HG03196 (cell line): ENCODE measurements at regions not wholly inside any gene's neighbourhood (a gene's known extent, or its start where the extent isn't known, plus 50 kb on each side); places are given as distances from the start of the nearest gene placed in this dataset.

Source experiments
- ATAC-seq: cut with Tn5 transposase; IDR thresholded peaks from one replicate; pipeline ENCODE4 v1.9.1; 2021; ENCODE audit not compliant: unreplicated experiment

DNA sequence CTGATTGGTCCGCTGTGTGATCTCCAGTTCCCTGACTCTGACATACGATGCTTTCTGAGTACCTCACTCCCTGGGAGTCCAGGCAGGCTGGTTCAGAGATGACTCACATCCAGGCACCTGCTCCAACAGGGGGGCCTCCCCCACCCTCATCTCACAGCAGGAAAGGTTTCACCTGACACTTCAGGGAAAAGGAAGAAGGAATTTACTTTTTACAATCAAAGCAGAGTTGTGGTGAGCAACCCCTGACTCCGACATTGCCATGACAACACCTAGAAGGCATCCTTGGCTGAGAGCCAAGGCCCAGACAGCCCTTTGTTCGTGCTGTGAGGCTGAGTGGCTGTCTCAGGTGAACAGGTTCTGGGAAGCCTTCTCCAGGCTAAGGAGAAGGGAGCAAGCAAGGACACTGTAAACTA lies 164.6 kb upstream of the GJB5 start:
- ATAC-seq = no peak

DNA sequence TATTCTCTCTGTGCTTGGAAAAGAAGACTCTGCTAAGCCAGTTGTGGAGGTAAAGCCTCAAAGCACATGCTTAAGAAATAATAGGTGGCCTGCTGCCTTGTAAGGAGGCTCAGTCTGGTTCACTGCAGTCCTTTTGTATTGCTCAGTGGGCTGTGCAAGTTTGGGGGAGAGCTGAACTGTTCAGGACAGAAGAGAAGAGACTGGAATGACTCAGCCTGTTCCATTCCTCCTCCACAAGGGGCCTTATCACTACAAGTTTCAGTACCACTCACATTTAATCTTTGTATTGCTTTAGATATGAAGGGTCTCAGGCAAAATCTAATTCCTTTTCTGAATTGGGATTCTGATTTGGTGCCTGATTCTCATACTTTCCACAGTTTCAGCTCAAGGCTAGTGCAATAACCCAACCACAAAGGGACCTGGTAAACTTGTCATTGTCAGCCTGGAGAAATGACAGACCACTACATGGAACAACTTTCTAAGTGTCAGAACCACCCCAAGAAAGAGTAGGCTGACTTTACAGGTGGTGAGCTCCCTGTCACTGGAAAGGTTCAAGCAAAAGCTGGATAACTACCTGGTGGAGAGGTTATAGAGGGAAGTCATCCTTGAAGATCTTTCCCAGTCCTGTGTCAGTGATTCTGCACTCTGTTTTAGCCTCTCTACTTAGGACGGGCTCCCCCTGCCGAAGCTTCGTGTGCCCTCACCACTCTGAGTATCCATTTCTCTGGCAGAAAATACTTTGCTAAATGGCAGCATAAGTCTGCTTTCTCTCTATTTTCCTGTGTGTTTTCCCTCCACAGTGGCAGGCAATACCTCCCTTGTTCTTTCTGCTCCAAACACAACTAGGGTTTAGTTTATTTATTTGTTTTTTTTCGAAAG lies 162.9 kb upstream of the GJB5 start:
- no peak for ATAC-seq

DNA sequence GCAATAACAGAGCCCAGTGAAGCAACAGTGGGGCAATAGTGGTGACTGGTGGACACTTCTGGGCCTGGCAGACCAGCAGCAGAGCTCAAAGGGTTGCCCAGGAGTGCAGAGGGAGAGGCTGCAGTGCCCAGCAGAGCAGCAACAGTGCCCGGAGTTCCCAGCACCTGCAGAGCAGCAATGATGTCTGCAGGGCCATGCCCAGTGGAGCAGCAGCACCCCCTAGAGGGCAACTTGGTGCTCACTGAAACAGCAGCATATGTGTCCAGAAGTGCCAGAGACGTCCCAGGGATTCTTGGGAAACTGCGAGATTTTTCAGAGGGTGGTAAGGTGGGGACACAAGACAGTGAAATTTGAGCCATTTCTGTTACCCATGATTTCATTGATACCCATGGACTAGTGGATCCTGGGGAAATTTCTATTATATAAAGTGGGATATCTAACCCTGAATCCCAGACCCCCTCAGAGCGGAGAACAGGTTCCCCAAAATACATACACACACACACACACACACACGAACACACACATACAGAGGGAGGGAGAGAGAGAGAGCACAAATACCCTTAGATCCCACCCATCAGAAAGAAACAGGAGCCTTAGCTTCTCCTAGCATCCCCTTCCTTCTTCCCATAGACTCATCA lies 156.9 kb upstream of the GJB5 start:
- ATAC-seq = no peak

DNA sequence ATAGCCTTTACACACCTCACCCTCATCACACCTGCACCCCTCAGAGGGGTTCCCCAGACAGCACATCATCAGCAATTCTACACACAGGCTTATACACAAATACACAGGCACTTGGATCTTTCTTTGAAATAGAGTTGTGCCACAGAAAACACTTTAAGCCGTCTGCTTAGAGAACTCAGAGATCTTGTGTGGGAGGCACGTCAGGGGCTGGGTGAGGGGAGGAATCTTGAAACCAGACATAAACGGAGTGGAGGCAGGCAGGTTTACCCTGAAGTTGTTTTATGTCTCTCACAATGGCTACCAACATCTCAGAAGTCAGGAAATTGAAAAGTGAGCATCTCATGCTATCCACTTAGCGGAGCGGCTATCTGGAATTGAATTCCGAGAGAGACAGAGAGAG lies 151.9 kb upstream of the GJB5 start:
- ATAC-seq = no peak

DNA sequence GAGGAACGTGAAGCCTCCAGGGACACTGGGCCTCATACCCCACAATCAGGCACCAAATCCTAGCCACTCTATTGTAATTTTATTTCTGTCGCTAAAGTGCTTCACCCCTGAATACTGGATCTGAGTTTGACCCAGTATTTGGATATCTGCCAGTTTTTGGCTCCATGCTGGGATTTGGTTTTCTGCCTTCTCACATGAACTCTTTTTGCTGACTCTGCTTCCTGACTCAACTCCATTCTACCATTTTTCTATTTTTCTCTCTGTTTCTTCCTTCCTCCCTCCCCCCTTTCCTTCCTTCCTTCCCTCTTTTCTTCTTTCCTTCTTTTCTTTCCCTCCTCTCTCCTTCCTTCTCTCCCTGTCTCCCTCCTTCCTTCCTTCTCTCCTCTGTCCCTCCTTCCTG lies 151.3 kb upstream of the GJB5 start:
- ATAC-seq = no peak

DNA sequence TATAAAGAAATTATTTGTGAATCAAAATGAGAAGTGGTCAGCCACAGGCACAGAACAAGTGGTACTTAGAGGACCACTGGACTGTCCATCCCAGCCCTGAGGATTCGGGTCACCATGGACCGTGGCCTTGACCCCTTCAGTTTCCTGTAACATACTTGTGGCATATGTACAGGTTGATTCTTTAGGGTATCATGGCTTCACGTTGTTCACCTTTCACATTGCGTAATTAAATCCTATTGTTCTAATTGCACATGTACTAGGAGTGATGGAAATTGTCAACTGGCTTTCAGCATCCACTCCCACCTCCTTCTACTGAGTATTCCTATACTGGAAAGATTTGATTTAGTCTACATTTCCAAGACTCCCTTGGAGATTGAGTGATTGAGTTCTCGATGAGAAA lies 148.3 kb upstream of the GJB5 start:
- ATAC-seq = no peak

DNA sequence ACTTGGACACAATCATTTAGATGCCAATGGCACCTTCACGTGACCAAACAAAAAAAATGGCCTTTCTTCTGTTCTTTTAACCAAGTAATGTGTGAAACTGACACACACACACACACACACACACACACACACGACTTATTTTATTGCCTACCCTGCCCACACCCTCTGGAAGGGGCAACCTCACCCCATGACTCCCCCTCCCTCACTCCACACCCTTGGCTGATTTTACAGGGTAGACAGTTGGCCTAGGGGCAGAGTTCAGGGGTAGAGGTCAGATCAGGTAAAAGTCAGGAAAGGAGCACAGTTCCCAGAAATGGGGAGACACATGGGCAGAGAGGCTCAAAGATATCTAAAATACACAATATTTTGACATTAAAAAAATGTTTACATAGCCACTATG lies 144.8 kb upstream of the GJB5 start:
- ATAC-seq = no peak

DNA sequence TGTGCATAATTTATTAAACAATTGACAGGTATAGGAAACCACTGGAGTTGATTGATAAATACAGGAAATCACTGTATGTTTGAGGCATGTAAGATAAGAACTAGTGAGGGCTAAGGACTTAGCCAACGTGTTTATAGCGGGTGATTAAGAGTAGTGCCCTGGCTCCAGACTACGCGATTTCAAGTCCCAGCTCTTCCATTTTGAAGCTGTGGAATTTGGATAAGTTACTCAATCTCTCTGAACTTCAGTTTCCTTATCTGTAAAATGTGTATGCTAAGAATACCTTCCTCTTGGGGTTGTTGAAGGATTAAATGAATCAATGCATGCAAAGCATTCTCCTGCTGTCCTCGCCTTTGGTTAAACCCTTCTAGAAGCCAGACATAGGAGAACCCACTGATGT lies 143.3 kb upstream of the GJB5 start:
- ATAC-seq = no peak

DNA sequence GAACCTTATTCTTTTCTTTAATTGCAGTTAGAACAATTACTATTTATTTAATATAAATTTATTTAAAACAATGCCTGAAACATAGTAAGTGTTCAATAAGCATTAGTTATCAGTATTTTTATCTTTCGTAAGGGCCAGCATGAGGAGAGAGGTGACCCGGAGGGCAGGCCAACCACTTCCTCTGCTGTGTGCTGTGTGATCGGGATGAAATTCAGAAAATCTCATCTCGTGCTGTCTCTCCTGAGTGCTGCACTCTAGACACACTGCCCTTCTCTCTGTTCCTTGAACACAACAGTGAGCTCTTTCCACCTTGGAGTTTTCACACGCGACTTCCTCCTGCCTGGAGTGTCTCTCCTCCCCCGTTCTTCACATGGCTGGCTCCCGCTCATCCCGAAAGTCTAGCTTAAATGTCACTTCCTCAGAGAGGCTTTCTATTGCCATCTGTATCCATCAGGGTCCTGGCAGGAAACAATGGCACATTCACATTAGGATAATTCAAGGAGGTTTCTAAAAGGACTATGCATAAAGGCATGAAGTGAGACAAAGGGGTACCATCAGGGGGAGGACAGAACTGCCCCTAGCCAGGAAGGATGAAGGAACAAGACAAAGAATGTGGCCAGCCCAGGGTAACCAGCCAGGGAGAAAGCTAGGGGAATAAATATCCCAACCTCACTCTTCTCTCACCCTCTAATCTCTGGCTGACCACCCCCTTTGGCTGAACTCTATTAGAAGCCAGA lies 142.6 kb upstream of the GJB5 start:
- ATAC-seq = no peak

DNA sequence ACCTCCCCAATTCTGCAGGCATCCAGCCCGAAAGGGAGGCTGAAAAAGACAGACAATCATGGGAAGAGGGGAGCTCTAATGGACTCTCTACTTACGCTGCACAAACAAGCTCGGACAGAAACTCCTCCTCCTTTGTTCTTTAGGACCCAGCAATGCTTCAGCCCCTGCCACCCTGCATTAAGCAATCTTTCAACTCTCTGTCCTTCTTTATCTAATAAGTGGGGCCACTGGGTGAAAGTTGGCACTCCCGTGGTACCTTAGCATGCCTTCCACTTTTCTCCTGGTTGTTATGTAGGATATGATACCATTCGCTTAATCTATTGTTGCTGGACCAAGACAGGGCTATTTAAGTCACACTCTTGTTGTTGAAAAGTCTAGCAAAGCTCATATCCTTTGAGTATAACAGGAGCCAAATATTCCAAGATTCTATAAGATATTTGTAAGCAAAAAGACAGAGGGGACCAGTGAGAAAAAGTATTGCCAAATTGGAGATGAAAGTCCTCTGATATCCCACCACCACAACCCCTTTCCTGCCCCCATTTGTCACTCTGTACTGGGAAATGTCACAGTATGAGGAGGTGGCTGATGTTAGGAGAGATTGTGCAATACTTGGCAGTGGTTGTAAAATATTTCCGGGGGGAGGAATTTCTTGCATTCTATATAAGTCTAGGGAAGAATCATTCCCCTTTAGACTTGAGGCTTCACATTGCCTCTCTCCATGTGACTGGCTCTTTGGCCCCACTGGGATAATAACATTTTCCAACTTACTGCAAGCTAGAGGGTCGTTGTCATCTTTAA lies 137.3 kb upstream of the GJB5 start:
- ATAC-seq = no peak

DNA sequence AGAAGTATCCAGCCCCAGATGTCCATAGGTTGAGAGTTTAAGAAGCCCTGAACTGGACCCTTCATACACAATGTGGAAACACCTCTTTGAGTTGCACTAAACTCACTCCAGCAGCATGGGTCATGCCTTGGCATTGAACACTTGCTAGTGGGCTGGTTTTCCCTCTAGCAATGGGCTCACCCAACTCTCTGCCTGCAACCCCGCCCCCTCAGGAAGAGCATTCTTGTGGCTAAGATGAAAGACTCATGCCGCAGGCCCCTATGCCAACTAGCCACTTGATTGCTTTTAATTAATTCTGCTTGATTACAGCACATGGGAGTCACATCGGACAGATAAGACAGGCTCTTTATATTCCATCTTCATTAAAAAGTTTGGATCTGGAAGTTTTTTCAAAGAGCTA lies 136.5 kb upstream of the GJB5 start:
- no peak for ATAC-seq

DNA sequence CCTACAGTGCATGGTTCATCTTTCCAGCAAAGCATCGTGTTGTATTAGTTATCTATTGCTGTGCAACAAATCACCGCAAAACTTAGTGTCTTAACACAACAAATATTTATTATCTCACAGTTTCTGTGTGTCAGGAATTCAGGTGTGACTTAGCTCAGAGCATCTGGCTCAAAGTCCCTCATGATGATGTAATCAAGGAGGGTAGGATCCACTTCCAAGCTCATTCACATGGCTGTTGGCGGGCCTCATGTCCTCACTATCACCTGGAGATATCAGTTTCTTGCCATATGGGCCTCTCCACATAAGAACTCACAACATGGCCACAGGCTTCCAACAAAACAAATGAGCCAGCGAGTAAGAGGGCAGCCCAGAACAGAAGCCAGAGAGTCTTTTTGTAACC lies 135.6 kb upstream of the GJB5 start:
- ATAC-seq = no peak

DNA sequence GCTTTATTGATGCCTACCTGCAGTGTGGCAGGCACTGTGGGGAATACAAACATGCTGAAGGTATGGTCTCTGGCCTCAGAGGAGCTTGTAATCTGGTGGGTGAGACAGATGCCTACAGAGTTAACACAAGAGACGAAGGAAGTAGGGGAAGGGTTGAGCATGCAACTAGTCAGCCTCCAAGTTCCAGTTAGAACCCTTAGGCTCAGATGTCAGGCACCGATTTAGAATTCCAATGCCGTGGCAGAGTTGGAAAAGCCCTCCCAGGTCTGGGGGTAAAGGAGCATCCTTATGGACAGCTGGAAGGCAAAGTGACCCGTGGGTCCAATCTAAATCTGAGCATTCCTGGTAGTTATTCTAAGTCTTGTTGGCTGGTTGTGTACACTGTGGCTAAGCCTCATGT lies 132.9 kb upstream of the GJB5 start:
- ATAC-seq = no peak

DNA sequence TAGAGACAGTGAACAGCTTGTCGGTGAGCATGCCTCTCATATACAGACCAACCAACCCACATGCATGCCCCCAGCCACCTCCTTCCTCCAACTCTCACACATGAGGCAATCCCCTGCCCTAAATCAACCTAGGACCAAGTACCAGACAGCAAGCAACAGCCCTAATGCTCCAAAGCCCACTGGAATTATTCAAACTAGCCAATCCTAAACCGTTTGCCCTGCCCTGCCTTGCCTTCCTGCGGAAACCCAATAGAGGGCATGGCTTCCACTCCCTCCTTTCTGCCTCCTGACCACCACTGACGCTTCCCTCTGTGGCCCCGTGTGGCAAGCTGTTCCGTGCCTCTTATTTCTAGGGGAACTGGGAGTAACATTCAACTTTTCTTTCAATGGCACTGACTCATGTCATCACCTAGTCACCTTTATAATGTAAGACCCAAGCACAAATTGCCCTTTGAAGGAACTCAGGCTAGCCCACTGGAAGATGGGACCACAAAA lies 129.3 kb upstream of the GJB5 start:
- no peak for ATAC-seq

DNA sequence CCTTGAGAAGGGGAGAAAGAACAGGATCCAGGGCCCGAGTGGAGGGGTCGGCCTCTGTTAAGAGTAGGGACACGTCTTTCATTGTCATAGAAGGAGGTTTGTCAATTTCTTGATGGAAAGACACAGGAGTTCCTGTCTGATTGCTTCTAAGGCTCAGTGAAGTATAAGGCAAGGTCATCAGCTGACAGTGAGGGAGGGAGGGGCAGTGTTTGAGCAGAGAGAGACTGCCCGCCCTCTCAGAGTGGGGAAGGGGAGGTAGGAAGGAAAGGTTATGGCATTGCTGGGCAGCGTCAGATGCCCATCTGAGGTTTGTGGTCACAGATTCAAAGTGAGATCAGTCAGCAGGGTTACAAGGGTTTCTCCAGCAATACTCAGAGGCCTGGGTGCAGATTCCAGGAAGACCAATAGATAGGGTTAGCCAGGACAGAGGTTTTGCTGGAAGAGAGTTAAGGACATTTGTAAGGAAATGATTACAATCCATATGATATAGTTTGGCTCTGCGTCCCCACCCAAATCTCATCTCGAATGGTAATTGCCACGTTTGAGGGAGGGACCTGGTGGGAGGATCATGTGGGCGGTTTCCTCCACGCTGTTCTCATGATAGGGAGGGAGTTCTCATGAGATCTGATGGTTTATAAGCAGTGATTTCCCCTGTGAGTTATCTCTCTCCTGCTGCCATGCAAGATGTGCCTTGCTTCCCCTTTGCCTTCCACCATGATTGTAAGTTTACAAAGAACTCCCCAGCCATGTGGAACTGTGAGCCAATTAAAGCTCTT lies 127.2 kb upstream of the GJB5 start:
- ATAC-seq = no peak

DNA sequence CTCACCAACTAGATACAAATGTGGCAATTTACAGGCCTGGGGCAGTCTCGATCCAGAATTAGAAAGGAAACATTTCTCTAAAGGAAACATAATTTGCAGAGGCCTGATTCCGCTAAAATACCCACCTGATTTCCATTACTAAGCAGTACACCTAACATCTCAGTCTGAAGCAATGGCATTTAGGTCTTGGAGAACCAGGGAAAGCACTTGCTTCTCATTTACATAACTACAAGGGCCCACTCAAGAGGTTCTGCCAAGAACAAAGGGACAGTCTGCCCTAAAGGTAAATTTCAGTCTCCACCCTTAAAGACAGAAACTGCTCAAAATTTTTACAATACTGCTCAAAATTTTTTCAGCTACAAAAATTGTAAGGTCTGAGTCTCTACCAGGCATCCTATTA lies 123.7 kb upstream of the GJB5 start:
- no peak for ATAC-seq

DNA sequence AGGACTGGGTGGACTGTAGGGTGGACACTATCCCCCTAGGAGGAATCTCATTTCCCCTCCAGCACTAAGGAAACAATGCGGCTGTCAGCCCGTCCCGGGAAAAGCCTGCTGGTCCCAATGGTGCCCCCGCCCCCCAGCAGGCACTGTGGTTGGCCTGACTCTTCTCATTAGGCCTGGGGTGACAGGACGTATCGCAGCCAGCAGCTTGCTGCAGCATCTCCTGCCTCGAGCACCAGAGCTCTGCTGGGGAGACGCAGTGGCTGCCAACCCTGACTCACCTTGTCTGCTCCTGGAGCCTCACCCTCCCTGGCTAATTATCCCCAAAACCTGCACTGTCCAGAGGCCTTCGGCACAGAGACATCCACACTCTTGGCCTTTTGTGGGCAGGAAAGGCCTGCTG lies 115.1 kb upstream of the GJB5 start:
- no peak for ATAC-seq

DNA sequence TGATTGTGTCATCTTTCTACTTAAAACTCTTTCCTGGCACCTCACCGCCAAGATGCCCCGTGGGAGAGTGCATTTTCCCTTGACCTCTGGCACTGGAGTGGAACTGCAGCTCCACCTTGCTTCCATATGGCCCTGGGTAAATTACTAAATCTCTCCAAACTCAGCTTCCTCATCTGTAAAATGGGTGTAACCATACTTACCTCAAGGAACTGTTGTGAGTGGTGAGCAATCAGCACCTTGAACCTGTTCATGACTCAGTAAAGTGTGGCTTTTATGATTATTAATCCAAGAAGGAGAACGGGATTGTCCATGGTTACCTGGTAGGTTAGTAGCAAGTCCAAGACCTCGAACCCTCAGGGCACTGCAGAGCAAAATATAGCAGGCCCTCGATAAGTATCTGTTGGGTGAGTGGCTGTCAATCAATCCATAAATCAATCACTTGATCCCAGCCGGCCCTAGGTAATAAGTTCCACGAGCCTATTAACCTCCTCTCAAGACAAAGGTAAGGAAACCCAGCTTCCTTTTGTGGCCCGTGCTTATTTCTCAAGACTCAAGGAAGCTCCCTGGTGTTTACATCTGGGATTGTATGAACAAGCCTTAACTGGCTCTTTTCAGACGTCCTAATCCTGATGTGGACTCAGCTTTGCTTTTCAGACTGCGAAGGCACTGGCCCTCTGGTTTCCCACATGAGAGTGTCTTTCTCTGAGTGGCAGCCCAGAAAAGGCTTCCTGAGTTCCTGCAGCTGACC lies 114.0 kb upstream of the GJB5 start:
- ATAC-seq = no peak

DNA sequence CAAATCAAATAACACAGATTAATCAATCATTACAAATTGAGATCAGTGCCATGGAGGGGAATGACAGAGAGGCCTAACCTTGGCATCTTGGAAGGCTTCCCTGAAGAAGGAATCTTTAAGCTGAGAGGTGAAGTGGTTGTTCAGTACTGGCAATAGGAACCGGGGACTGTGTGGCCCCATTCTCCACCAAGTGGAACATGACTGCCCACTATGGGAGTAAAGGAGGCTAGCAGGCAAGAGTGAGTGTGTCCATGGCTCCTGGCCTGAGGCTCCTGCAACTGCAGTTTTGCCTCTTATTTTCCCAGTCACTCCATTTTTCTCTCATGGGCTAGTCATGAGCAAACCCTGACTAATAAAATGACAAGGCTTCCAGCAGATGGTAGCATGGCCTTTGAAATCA lies 112.2 kb upstream of the GJB5 start:
- no peak for ATAC-seq
